Astrocyte of the hippocampus (primary cell): ENCODE measurements at regions not wholly inside any gene's neighbourhood (a gene's known extent, or its start where the extent isn't known, plus 50 kb on each side); places are given as distances from the start of the nearest gene placed in this dataset.

Experiments used
- DNase-seq: peaks from one replicate; pipeline ENCODE4 v3.0.0; 2011; ENCODE audit warnings: low read depth, low spot score

DNA sequence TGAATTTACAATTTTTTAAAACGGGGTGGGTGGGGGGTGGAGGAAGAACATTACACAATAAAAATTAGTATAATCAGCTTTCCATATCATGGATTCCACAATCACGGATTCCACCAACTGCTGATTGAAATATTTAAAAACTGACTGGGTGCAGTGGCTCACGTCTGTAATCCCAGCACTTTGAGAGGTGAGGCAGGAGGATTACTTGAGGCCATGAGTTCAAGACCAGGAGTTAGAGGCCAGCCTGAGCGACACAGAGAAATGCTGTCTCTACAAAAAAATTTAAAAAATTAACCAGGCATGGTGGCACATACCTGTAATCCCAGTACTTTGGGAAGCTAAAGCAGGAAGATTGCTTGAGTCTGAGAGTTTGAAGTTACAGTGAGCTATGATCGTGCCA lies 254.7 kb downstream of the ATG4C start:
- DNase-seq, result no peak

DNA sequence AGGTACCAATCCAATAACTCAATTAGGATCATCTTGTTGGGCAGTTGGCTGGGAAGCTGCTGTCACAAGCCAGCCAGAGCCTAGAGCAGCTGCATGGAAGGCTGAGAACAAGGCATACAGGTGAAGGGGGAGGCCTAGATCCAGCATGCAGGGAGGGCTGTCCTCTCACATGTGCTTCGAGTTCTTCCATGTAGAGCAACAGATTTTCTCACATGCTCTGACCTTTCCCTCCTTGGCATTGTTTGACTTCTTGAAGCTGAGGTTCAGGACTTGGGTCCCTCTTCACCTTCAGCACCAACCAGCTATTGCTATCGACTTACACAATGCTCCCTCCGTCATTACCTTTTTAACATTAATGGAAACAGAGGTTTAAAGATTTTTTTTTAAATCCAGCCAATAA lies 257.7 kb downstream of the ATG4C start:
- no peak for DNase-seq

DNA sequence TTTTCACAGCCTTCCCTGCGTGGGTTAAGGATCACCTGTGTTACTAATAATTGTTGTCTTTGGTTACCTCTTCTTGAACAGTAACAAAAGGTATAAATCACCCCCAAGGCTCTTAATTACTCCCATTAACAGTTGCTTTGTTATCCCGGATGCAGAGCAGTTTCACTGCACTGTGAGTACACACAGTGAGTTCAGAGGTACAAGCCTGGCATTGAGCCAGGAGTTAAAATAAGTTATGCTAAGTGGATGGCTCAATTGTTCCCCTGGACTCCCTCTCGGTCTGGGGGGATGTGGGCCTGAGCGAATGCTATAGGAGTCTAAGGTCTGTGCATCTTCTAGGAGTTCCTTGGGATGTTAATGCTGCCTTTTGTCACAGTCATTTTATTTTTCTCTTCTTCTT lies 258.3 kb downstream of the ATG4C start:
- peak; percentile 39 for DNase-seq

DNA sequence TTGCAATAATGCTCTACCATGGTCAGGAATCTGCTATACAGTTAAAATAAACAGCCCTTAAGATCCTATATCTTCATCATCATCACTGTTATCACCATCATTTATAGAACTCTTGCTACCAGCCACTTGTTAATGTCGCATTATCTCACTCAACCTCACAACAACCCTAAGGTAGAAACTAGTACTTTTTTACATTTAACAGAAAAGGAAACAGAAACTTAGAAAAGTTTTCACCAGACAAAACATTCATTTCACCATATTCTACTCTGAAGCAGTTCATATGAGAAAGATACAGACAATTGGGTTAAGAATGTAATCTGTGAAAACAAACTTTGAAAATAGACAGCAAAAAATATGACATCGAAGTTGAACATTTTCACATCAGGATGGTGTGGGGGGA lies 262.6 kb downstream of the ATG4C start:
- no peak for DNase-seq

GRCh38 chr1:63049135-63049534 lies 265.2 kb downstream of the ATG4C start:
- no peak for DNase-seq

DNA sequence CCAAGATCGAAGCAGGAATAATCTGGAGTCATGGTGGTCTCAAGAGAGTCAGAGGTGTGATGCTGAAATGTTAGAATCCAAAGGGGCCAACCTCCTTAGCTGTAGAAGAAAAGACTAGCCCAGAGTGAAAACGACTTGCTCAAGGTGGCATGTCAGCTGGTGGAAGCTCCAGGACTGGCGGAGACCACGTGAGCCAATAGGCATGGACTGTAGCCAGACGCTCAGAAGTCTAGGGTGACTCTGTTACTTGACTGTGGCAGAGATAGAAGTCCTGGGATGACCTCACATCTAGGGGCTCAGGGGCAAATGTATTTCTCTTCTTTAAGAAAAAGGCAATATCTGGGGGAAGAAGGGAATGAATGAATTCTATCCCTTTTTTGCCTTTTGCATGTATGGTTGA lies 267.4 kb downstream of the ATG4C start:
- DNase-seq, result no peak

GRCh38 chr1:63051886-63052285 lies 268.0 kb downstream of the ATG4C start:
- no peak for DNase-seq

GRCh38 chr1:63054184-63054583 lies 268.2 kb upstream of the FOXD3 start:
- no peak for DNase-seq

GRCh38 chr1:63063367-63063766 lies 259.0 kb upstream of the FOXD3 start:
- no peak for DNase-seq

DNA sequence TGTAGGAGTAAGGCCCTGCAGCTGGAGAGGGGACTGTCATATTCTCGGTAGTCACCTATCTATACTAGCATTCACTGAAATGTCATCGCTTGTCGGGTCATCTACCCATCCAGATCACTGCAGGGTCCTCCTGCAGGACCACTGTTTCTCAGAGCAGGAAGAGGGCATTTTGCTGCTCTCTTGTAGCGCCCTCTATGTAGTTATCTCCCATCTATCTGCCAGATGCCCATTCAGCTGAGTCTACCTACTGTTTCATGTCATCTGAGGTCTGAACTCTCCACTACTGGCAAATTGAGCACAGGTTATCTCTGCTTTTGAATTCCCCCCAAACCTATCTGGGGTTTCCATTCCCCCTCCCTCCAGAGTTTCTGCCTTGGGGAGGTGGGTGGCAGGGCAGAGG lies 258.2 kb upstream of the FOXD3 start:
- DNase-seq, result no peak

DNA sequence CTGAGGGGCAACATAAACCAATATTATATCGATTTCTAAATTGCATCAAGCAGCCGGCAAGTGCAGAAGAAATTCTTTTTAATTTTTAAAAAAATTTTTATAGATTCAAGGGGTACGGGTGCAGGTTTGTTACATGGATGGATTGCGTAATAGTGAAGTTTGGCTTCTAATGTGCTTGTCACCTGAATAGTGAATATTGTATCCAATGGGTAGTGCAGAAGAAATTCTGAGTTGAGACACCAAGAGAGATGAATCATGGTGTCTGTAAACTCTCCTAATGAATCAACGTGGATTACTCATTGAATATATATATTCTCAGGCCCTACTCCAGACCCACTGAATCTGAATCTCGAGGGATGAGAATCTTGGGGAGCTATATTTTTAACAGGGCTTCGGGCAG lies 253.7 kb upstream of the FOXD3 start:
- no peak for DNase-seq

DNA sequence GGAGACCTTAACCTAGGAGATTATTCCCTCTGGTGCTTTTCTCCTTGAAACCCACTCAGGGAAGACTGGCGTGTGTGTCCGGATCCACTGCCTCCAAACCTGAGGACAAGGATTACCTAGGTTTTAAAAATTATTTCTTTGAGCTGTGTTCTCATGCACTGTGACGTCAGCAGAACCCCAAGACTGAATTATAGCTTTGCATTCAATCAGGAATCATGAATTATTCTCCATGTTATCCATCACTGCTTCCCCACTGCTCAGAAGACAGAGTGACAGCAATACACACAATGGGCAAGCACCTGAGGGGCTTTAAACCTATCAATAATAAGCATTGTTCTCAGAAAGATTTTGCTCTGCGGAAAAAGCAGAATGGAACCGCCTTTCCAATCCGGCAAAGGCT lies 253.2 kb upstream of the FOXD3 start:
- no peak for DNase-seq

DNA sequence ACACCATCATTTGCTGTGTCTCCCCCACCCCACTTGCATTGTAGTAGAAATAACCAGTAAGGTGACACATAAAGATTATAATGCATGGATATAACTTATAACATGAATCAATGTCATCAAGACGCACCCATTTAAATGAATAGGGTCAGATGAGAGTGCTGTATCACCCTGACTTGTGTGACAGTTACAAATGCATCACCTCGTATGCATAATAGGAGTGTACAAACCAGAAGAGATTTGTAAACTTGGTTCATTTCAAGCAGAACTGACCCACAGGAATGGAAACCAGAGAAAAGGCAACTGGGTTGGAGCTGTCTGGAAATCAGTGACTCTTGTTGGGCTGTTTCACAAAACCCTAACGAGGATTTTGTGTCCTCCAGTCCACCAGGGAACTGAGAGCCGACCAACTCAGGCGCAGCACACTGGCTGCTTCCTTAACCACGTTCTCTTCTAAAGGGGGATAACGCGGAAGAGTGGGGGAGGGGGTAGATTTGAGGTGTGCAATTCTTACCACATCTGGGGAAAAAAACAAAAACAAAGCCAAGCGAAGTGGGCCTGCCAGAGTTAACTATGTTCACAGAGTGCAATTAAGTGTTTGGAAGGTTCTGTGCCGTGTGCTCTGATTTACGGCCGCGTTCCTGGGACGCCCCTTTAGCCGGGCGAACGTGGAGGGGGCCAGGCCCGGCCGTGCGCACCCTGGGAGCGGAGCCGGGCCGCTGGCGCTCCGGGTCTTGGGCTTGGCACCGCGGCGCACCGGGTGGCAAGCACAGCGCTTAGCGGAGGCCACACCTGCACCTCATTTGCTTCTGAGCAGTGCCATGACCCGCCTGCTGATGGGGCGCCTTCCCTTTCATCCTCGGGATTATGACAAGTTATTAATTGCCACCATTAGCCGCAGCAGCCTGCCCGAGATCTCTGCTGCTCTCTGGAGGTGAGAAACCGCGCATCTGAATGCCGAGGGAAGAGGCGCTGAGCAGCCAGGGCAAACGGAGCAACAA lies 248.8 kb upstream of the FOXD3 start:
- DNase-seq, result peak; percentile 46

- no peak for DNase-seq
These were observed 248.0 kb upstream of the FOXD3 start for GRCh38 chr1:63074321-63074720.

GRCh38 chr1:63082766-63083165 lies 239.6 kb upstream of the FOXD3 start:
- DNase-seq, result no peak

DNA sequence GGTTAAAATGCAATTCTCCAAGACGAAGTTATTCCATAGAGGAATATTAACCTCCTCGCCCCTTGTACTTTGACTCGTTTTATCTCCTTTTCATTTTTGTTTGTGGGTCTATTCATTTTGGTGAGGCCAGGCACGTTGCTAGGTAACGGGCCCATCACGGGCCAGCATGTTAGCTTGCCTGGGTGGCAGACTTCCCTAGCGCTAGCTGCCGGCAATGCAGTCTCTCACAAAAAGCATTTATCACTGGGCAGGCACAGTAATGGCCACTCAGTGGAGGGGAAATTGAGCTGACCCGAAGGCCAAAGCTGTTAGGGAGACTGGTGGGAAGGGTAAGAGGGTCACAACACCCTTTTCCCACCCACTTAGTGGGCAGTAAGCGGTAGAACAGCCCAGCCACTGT lies 234.4 kb upstream of the FOXD3 start:
- DNase-seq, result peak; percentile 80

DNA sequence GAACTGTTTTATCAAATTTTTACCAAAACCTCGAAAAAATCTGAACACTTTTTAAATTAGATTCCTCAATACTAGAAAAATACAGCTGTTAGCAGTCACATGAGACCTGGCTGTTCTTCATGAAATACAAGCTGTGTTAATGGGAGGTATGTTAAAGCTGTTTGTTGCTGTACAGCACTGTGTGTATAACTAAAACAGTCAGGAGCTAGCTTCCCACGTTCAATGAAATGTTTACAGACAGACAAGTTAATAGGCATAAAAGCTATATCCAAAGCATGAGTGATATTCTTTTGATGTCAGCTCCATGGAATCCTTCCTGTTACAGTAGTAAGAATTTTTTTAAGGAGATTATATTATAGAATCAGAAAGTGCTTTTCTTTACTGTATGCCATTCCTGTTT lies 223.2 kb upstream of the FOXD3 start:
- DNase-seq, result no peak

DNA sequence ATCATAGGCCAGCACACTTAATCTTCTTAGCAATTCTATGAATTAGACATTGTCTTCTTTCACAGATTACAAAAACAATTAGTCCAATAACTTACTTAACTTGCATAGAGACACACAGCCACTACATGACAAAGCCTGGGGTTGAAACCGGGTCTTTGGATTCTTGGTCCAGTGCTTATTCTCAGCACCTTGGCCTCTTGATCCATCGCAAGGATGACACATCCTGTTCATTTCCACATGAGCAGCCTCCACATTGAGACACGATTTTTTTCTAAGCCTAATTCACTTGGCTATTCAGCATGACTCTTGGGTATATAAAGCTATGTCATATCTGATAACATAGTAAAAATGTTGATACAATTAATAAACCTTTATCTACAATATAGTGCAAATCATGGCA lies 221.0 kb upstream of the FOXD3 start:
- no peak for DNase-seq

DNA sequence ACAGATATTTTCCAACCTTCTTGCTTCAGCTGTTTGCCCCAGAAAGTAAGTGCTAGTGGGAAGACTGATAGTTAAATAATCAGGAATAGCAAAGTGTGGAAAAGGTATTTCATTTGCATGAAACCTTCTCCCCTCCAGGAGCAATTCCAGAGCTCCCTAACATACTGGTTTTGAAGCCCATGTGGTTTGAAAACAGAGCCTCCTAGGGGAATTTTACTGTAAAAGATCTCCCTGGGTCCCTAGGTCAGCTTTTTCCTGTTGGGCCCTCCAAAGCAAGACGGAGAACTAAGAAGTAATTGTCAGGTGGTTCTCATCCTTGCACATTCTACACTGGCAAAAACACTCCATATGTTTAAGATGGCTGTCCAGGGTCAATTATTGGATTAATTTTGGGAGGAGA lies 218.7 kb upstream of the FOXD3 start:
- no peak for DNase-seq

DNA sequence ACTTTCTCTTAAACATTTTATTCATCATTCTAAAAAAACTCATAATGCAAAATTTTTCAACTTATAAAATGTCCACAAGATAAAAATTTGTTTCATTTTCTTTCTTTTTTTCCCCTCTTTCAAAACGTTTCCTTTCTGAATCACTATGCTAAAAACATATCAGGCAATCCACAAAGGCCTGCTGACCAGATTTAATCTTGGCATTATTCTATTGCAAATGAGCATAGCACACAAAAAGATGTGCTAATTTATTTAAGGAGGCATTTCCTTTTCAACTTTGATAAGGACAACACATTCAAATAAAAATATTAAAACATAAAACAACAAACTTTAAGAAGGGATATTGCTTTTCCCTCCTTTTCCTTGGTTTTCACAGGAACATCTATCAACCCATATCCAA lies 215.3 kb upstream of the FOXD3 start:
- no peak for DNase-seq

DNA sequence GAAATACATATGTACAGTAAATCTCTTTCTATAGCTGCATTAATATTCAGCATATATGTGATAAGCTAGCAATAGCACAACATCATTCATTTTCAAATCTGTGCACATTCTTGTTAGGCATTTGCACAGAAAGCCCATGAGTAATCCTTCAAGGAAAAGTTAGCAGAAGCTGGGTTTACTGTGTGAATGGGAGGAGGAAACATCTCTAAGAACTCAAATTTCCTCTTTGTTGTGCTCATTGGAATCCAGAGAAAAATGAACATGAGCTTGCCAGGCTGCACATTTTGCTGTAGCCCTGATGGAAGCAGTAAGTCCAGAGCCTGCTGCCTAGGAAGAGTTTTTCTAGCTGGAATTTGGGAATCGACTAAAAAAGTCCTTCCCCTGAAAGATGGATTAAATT lies 214.2 kb upstream of the FOXD3 start:
- DNase-seq, result peak; percentile 49

- DNase-seq, result peak; percentile 81
These were observed 210.0 kb upstream of the FOXD3 start for GRCh38 chr1:63112155-63112900.

GRCh38 chr1:63115527-63115926 lies 206.8 kb upstream of the FOXD3 start:
- no peak for DNase-seq
